ENCODE measurements at regions not wholly inside any gene's neighbourhood (a gene's known extent, or its start where the extent isn't known, plus 50 kb on each side); places are given as distances from the start of the nearest gene placed in this dataset.

- TF ChIP-seq POLR2A (IDR thresholded peaks at IDR 0.05) = no peak
- no peak for TF ChIP-seq CTCF (IDR thresholded peaks at IDR 0.05)
These were observed 131.5 kb downstream of the ANKRD60 start for GRCh38 chr20:58096880-58097423.

Data from esophagus squamous epithelium (tissue), 4 donors.